Activated CD8-positive, alpha-beta T cell treated with anti-CD3 and anti-CD28 coated beads for 36 hours (primary cell): ENCODE measurements at regions not wholly inside any gene's neighbourhood (a gene's known extent, or its start where the extent isn't known, plus 50 kb on each side); places are given as distances from the start of the nearest gene placed in this dataset.

Experiments
- ATAC-seq: fragments of 200-7000 bp; cut with Tn5 transposase; one replicate; pipeline ENCODE4 v1.10.0; 2021; ENCODE audit warnings: mild to moderate bottlenecking, moderate library complexity
- CTCF ChIA-PET: fragments of 350-600 bp; sonication (Branson Sonifier 250); formaldehyde crosslinking; loops from one replicate; lab custom pipeline; 2021; ENCODE audit warnings: antibody characterized with exemption; lab: Charles Lee
- POLR2A ChIA-PET: fragments of 350-600 bp; sonication (Branson Sonifier 250); formaldehyde crosslinking; loops from one replicate; lab custom pipeline; 2021; ENCODE audit warnings: antibody characterized with exemption; lab: Charles Lee
- DNase-seq: peaks from one replicate; pipeline ENCODE4 v3.0.0-alpha.2; 2020
- H3K27ac Mint-ChIP-seq: one replicate; pipeline ENCODE4 v1.8.0; 2021; ENCODE audit warnings: mild to moderate bottlenecking, mixed read lengths
- H3K27me3 Mint-ChIP-seq: one replicate; pipeline ENCODE4 v1.8.0; 2021; ENCODE audit warnings: mixed read lengths
- H3K36me3 Mint-ChIP-seq: one replicate; pipeline ENCODE4 v1.8.0; 2021; ENCODE audit warnings: low read depth, mixed read lengths
- H3K4me1 Mint-ChIP-seq: one replicate; pipeline ENCODE4 v1.8.0; 2021; ENCODE audit warnings: low read depth, mixed read lengths
- H3K4me3 Mint-ChIP-seq: one replicate; pipeline ENCODE4 v1.8.0; 2021; ENCODE audit warnings: mild to moderate bottlenecking, moderate library complexity, mixed read lengths
- H3K9me3 Mint-ChIP-seq: one replicate; pipeline ENCODE4 v1.8.0; 2021; ENCODE audit warnings: mixed read lengths
- CTCF ChIP-seq: fragments of 200-600 bp; IDR thresholded peaks from one replicate; pipeline ENCODE4 v1.8.0; 2022; ENCODE audit warnings: antibody characterized with exemption, mild to moderate bottlenecking
- intact Hi-C: fragments of 100-400 bp; cut with micrococcal nuclease; formaldehyde crosslinking; loops from one replicate; pipeline ENCODE4 v1.10.0; 2022

DNA sequence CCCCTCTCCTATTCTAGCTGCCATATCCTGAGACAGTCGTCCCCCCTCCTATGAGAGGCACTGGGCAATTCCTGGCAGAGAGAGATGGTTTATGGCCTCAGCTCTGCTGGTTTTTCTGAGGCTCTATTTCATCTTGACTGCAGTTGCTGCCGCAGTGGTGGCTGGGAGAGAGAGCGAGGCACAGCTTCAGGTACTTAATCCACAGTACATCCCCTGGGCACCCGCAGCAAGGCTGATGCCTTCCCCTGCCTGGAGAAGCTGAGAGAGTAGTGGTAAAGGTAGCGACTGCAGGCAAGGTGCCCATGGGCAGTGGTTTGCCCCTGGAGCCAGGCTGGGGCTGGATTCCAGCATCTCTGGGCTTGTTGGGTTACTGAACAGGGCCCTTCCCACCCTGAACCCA lies 324.7 kb downstream of the RPS24 start:
- ATAC-seq, result no peak
- intact Hi-C loops, result no loop called here

GRCh38 chr10:78358982-78359381 lies 325.3 kb downstream of the RPS24 start:
- no peak for ATAC-seq
- CTCF ChIA-PET, result no interaction called here
- POLR2A ChIA-PET, result interaction anchor here (0.6 kb wide), 1 partner anchor 598 kb away, joined by 3 read pairs; no protein-coding TSS in a partner anchor
- H3K27me3 Mint-ChIP-seq, result no peaks in the 10 kb centered on the region
- no peak for DNase-seq
- no peak overlapping the region for H3K4me3 Mint-ChIP-seq
- no peaks in the 10 kb centered on the region for H3K9me3 Mint-ChIP-seq
- peaks cover 20% of the 10 kb centered on the region for H3K4me1 Mint-ChIP-seq
- no peaks in the 10 kb centered on the region for H3K36me3 Mint-ChIP-seq
- intact Hi-C loops, result no loop called here
- TF ChIP-seq CTCF, result no peak
- H3K27ac Mint-ChIP-seq, result no peak overlapping the region

More for the DNA sequence above, 324.7 kb downstream of the RPS24 start:
- no peak for DNase-seq
- ChIA-PET CTCF (no interaction called here), POLR2A (no interaction called here)
- no peaks in the 10 kb centered on the region for H3K36me3 Mint-ChIP-seq
- TF ChIP-seq CTCF, result no peak
- H3K4me3 Mint-ChIP-seq, result no peak overlapping the region
- H3K9me3 Mint-ChIP-seq, result no peaks in the 10 kb centered on the region
- H3K27ac Mint-ChIP-seq, result no peak overlapping the region
- no peaks in the 10 kb centered on the region for H3K27me3 Mint-ChIP-seq
- H3K4me1 Mint-ChIP-seq, result peaks cover 20% of the 10 kb centered on the region

GRCh38 chr10:78359640-78360091 lies 326.0 kb downstream of the RPS24 start:
- peaks cover 20% of the 10 kb centered on the region for H3K4me1 Mint-ChIP-seq
- no peaks in the 10 kb centered on the region for H3K9me3 Mint-ChIP-seq
- H3K36me3 Mint-ChIP-seq, result no peaks in the 10 kb centered on the region
- TF ChIP-seq CTCF, result no peak
- intact Hi-C loops, result no loop called here
- DNase-seq (no peak), ATAC-seq (no peak)
- POLR2A ChIA-PET, result no interaction called here
- CTCF ChIA-PET, result interaction anchor here (1.2 kb wide), 1 partner anchor 8 kb away, joined by 4 read pairs; no protein-coding TSS in a partner anchor
- no peaks in the 10 kb centered on the region for H3K27me3 Mint-ChIP-seq
- no peak overlapping the region for H3K4me3 Mint-ChIP-seq
- H3K27ac Mint-ChIP-seq, result no peak overlapping the region

DNA sequence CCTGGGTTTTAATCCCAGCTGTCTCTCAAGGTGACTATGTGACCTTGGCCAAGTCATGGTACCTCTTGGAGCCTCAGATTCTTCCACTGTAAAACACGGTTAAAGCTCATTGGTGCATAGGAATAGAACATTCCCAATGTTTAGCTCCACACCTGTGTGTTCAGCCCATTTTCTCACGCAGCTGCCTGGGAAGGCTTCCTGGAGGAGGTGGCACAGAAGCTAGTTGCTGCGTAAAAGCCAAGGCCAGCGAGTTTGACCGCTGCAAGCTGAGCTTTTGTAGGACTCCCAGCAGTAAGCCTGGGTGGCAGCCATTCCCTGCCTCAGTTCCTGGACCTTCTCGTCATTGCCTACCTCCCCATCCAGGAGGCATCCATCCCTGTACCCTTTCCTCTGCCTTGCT lies 326.6 kb downstream of the RPS24 start:
- H3K27me3 Mint-ChIP-seq, result no peaks in the 10 kb centered on the region
- intact Hi-C loops, result no loop called here
- no peak for TF ChIP-seq CTCF
- POLR2A ChIA-PET, result no interaction called here
- ATAC-seq (no peak), DNase-seq (no peak)
- H3K36me3 Mint-ChIP-seq, result no peaks in the 10 kb centered on the region
- CTCF ChIA-PET, result interaction anchor here (1.2 kb wide), 1 partner anchor 9 kb away, joined by 4 read pairs; no protein-coding TSS in a partner anchor
- no peak overlapping the region for H3K27ac Mint-ChIP-seq
- H3K9me3 Mint-ChIP-seq, result no peaks in the 10 kb centered on the region
- H3K4me1 Mint-ChIP-seq, result peaks cover 20% of the 10 kb centered on the region
- H3K4me3 Mint-ChIP-seq, result no peak overlapping the region

- H3K4me3 Mint-ChIP-seq, result no peak overlapping the region
- ATAC-seq (peak; percentile 75), DNase-seq (peak; percentile 32)
- intact Hi-C loops, result no loop called here
- POLR2A ChIA-PET, result no interaction called here
- no peaks in the 10 kb centered on the region for H3K27me3 Mint-ChIP-seq
- H3K4me1 Mint-ChIP-seq, result peaks cover 20% of the 10 kb centered on the region
- TF ChIP-seq CTCF, result no peak
- no peak overlapping the region for H3K27ac Mint-ChIP-seq
- H3K9me3 Mint-ChIP-seq, result no peaks in the 10 kb centered on the region
- CTCF ChIA-PET, result no interaction called here
- no peaks in the 10 kb centered on the region for H3K36me3 Mint-ChIP-seq
These were observed 327.4 kb downstream of the RPS24 start for GRCh38 chr10:78361031-78361430.
